Skin of body (tissue), 1 donor: ENCODE measurements at regions not wholly inside any gene's neighbourhood (a gene's known extent, or its start where the extent isn't known, plus 50 kb on each side); places are given as distances from the start of the nearest gene placed in this dataset.
"Not testable (repeated sequence)": the region's sequence is repeated elsewhere in the genome, so short reads cannot be mapped to it uniquely, and the experiment has no call there.

ENCODE experiments used
- DNase-seq: peaks from one replicate; lab custom pipeline; 2025; lab: John Stamatoyannopoulos, UW

GRCh38 chr7:83827036-83827435, 178.1 kb upstream of the SEMA3E start:
- DNase-seq, result no peak

DNA sequence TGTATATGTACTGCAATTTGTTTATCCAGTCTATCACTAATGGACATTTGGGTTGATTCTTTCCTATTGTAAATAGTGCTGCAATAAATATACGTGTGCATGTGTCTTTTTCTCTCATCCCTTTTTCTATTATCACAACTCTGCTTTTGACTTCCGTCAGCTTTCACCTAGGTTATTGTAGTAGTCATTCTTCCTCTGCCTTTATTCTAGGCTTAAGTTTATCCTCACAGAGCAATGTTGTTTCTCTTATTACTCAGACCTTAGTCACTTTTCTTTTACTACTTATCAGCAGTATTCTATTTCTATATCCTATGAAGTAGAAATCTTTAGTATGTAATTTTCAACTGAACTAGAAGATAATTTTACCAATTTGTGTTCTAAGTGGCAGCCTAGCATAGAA, 175.3 kb upstream of the SEMA3E start:
- DNase-seq, result no peak

DNA sequence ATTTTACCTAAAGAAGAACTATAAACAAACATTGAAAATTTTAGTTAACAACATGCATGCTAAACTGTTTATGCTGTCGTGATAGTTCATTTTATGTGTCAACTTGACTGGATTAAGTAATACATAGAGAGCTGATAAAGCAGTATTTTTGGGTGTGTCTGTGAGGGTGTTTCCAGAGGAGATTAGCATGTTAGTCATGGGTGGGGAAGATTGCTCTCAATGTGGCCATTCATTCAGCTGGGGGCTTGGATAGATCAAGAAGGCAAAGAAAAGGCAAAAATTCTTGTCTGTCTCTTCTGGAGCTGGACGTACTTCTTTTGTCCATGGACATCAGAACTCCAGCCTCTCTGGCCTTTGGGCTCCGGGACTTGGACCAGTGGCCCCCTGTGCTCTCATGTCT, 172.9 kb upstream of the SEMA3E start:
- DNase-seq, result no peak

- no peak for DNase-seq
Measured at GRCh38 chr7:83820641-83821040, 171.7 kb upstream of the SEMA3E start.

GRCh38 chr7:83819911-83820310, 171.0 kb upstream of the SEMA3E start:
- no peak for DNase-seq

- no peak for DNase-seq
Measured at GRCh38 chr7:83814480-83814879, 165.5 kb upstream of the SEMA3E start.

GRCh38 chr7:83812563-83812962, 163.6 kb upstream of the SEMA3E start:
- DNase-seq, result not testable (repeated sequence)

GRCh38 chr7:83808982-83809381, 160.0 kb upstream of the SEMA3E start:
- DNase-seq, result no peak

GRCh38 chr7:83807774-83808173, 158.8 kb upstream of the SEMA3E start:
- DNase-seq, result no peak

DNA sequence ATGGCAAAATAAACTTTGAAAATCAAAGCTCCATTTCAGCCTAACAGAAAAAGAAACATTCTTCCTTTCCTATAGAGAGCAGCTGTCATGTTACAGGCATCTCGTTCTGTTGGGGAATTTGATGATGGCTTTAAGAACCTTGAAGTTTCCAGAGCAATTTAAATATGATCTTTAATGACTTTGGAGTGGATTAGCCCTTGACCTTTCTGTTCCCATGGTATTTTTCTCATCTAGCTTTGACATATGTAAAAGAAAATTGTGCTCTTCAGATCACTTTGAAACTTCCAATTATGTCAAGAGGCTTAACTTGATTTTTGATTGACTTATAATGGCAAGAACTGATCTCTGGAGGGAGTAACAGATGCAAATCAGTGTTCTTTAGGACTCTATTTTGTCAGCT, 157.6 kb upstream of the SEMA3E start:
- DNase-seq, result no peak

- no peak for DNase-seq
Measured at GRCh38 chr7:83799333-83799732, 150.4 kb upstream of the SEMA3E start.

GRCh38 chr7:83798489-83798888, 149.6 kb upstream of the SEMA3E start:
- no peak for DNase-seq

- DNase-seq, result no peak
Measured at GRCh38 chr7:83796760-83797159, 147.8 kb upstream of the SEMA3E start.

GRCh38 chr7:83794829-83795228, 145.9 kb upstream of the SEMA3E start:
- no peak for DNase-seq

- DNase-seq, result no peak
Measured at GRCh38 chr7:83793558-83793957, 144.6 kb upstream of the SEMA3E start.

GRCh38 chr7:83791737-83792136, 142.8 kb upstream of the SEMA3E start:
- no peak for DNase-seq

GRCh38 chr7:83786858-83787257, 137.9 kb upstream of the SEMA3E start:
- DNase-seq, result no peak

DNA sequence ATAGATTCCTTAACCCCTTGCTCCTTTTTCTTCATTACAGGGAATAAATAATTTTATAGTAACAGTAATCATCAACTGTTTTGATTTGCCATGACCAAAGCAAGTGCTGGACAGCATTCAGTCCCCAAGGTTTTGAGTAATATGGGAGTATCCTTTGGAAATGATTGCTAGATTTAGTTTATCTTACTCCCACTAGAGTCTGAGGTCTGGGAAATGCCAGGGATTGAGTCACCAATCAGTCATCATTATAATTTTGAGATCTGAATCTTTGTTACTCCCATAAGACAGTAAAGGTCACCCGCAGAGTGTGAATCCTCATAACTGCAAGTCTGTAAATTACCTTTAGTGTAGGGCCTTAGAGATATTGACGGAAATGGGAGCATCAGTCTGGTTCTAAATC, 133.7 kb upstream of the SEMA3E start:
- DNase-seq, result no peak

- no peak for DNase-seq
Measured at GRCh38 chr7:83778073-83778443, 129.1 kb upstream of the SEMA3E start.

GRCh38 chr7:83777406-83778072, 128.6 kb upstream of the SEMA3E start:
- DNase-seq, result no peak

GRCh38 chr7:83769407-83769806, 120.5 kb upstream of the SEMA3E start:
- no peak for DNase-seq

DNA sequence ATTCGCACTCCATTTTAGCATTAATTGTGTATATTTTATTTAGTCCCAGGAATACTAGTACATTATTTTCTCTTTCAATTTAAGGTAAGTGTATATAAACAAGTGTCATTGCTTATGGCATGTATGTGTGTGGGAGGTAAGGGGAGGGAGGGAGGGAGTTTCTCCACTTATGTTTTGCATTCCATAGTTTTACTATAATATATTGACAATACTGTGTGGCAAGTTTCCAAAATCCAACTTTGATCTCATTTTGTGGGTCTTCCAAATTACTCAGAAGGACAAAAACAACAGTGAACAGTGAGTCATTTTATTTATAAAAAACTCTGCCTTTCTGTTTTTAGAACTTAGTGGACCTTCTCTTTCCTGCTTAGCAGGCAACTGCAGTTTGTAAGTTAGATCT, 102.3 kb upstream of the SEMA3E start:
- DNase-seq, result no peak

DNA sequence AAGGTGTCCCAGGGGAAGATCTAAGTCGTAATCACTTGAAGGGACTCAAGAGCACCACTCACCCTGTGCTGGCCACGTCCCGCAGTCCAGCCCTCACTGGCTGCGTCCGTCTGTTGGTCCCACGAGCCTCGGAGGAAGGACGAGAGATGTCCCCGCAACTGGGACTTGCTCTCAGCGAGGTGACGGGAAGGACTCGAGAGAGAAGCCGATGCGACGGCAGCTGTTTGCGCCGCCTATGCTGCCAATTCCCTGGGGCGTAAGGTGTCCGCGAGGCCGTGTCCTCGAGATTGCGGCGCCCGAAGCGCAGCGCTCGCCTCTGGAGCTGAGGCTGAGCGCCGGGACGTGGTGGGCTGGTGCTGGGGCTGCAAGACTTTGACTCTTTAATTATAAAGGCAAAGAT, 100.6 kb upstream of the SEMA3E start:
- no peak for DNase-seq

DNA sequence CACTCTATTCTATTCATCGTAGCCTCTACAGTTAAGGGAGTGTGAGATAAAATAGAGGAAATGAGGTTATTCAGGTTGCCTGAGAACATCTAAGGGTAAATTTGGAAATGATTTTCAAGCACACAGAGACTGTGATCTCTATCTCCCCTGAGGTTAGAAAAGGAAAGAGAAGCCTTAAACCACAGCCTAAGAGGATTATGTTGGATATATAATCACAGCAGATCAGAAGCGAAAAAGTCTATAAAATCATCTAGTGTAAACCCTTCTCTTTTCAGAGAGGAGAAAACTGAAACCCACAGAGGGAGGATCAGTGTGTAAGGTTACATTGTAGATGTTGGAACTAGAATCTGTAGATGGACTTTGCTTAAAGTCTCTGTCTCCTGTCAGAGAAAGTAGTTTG, 90.6 kb upstream of the SEMA3E start:
- no peak for DNase-seq
